ENCODE measurements at regions not wholly inside any gene's neighbourhood (a gene's known extent, or its start where the extent isn't known, plus 50 kb on each side); places are given as distances from the start of the nearest gene placed in this dataset.
A peak's percentile ranks its signal among the peaks of the same experiment; 100 is the strongest.

- peak; percentile 15 to 18 for DNase-seq (ENCODE audit: low read depth in 2 of 2)
These were observed 283.1 kb downstream of the COG6 start for GRCh38 chr13:39938596-39938995.

GRCh38 chr13:39941236-39941635 lies 285.8 kb downstream of the COG6 start:
- no peak for DNase-seq (ENCODE audit: low read depth in 2 of 2)

GRCh38 chr13:39941911-39942551 lies 286.6 kb downstream of the COG6 start:
- DNase-seq (ENCODE audit: low read depth in 2 of 2): no peak

- DNase-seq (ENCODE audit: low read depth in 2 of 2): peak; percentile 23 to 31
These were observed 287.3 kb downstream of the COG6 start for GRCh38 chr13:39942552-39943273.

- no peak for DNase-seq (ENCODE audit: low read depth in 2 of 2)
These were observed 288.2 kb downstream of the COG6 start for GRCh38 chr13:39943711-39944110.

- DNase-seq (ENCODE audit: low read depth in 2 of 2): no peak
These were observed 289.8 kb downstream of the COG6 start for GRCh38 chr13:39945226-39945625.

- no peak for DNase-seq (ENCODE audit: low read depth in 2 of 2)
These were observed 291.3 kb downstream of the COG6 start for GRCh38 chr13:39946769-39947168.

- DNase-seq (ENCODE audit: low read depth in 2 of 2): no peak
These were observed 295.8 kb downstream of the COG6 start for GRCh38 chr13:39951301-39951700.

- peak in 1 of 2 experiments; percentile 9 for DNase-seq (ENCODE audit: low read depth in 2 of 2)
These were observed 297.1 kb downstream of the COG6 start for GRCh38 chr13:39952249-39953233.

GRCh38 chr13:39954476-39954875 lies 299.0 kb downstream of the COG6 start:
- no peak for DNase-seq (ENCODE audit: low read depth in 2 of 2)

GRCh38 chr13:39955560-39955959 lies 300.1 kb downstream of the COG6 start:
- no peak for DNase-seq (ENCODE audit: low read depth in 2 of 2)

GRCh38 chr13:39956036-39956435 lies 300.6 kb downstream of the COG6 start:
- DNase-seq (ENCODE audit: low read depth in 2 of 2): no peak

- DNase-seq (ENCODE audit: low read depth in 2 of 2): no peak
These were observed 302.6 kb downstream of the COG6 start for GRCh38 chr13:39957868-39958677.

- DNase-seq (ENCODE audit: low read depth in 2 of 2): no peak
These were observed 304.2 kb downstream of the COG6 start for GRCh38 chr13:39959497-39960144.

GRCh38 chr13:39960191-39960590 lies 304.7 kb downstream of the COG6 start:
- no peak for DNase-seq (ENCODE audit: low read depth in 2 of 2)

- DNase-seq (ENCODE audit: low read depth in 2 of 2): no peak
These were observed 305.6 kb downstream of the COG6 start for GRCh38 chr13:39961036-39961435.

- DNase-seq (ENCODE audit: low read depth in 2 of 2): no peak
These were observed 308.1 kb downstream of the COG6 start for GRCh38 chr13:39963612-39964011.

GRCh38 chr13:39965309-39965708 lies 309.8 kb downstream of the COG6 start:
- DNase-seq (ENCODE audit: low read depth in 2 of 2): no peak

GRCh38 chr13:39967199-39967959 lies 311.9 kb downstream of the COG6 start:
- DNase-seq (ENCODE audit: low read depth in 2 of 2): no peak

Data from fibroblast of skin of left biceps (primary cell).